Amniotic stem cell (primary cell): ENCODE measurements at regions not wholly inside any gene's neighbourhood (a gene's known extent, or its start where the extent isn't known, plus 50 kb on each side); places are given as distances from the start of the nearest gene placed in this dataset.

ENCODE experiments used
- DNase-seq: peaks from one replicate; lab custom pipeline; 2025; lab: John Stamatoyannopoulos, UW

DNA sequence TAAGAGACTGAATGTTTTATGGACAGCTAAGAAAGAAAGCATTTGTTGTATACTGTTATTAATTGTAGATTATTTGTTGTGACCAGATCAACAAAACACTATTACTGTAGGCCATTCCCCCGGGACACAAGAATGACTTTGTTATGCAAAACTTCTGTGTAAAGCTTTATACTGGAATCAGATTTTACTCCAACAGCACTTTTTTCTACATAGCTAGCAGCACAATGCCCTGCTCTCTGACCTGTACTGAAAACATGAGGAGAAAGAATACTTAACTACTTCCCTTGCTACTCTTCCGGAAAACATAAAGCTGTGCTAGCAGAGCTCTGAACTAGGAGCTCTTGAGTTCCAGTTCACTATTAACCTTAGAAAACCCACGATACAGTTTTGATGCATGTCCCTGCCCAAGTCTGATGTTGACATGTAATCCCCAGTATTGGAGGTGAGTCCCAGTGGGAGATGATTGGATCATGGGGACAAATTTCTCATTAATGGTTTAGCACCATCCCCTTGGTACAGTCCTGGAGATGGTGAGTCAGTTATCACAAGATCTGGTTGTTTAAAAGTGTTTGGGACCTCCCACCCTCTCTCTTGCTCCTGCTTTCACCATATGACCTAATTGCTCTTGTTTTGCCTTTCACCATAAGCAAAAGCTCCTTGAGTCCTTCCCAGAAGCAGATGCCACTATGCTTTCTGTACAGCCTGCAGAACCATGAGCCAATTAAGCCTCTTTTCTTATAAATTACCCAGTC is 601.1 kb upstream of the PIK3C3 start:
- no peak for DNase-seq

DNA sequence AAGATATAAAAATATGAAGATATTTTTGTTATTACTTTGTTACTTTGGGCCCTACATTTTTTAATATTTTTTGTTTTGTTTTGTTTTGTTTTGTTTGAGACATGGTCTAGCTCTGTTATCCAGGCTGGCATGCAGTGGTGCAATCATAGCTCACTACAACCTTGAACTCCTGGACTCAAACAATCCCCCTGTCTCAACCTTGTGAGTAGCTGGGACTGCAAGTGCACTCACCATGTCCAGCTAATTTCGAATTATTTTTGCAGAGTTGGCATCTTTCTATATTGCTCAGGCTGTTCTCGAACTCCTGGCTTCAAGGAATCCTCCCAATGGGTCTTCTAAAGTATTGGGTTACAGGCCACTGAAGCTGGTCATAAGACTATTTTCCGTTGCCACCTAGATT is 603.6 kb upstream of the PIK3C3 start:
- DNase-seq, result no peak

GRCh38 chr18:41347057-41347456 is 608.0 kb upstream of the PIK3C3 start:
- DNase-seq, result peak; percentile 27

GRCh38 chr18:41343808-41344207 is 611.2 kb upstream of the PIK3C3 start:
- DNase-seq, result no peak

- no peak for DNase-seq
These were observed 616.7 kb upstream of the PIK3C3 start for GRCh38 chr18:41338341-41338740.

DNA sequence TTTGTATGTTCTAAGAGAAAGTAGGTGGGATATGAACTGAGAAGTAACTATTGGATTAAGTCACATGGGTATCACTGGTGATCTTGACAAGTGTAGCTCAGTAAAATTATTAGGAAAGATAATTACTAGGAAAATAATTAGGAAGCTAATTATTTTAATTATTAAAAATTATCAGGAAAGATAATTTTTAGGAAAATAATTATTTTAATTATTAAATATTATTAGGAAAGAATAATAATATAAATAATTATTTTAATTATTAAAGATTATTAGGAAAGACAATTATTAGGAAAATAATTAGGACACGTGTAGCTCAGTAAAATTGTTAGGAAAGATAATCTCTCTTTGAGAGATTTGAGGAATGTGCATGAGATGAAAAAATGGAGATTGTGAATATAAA is 623.4 kb upstream of the PIK3C3 start:
- DNase-seq, result no peak

- no peak for DNase-seq
These were observed 628.7 kb upstream of the PIK3C3 start for GRCh38 chr18:41326311-41326710.

DNA sequence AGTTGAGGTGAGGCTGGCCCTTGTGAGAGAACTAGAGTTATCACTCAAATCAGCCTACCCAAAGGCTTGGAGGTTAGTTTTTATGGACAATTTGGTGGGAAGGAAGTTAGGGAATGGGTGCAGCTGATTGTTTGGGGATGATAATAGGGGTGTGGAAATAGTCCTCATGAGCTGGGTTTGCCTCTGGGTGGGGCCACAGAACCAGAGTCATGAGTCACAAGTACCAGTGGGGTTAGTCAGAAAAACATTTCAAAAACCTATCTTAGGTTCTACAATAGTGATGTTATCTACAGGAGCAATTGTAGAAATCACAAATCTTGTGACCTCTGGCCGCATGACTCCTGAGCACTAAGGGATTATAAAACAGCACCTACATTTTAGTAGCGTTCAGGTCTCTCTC is 630.1 kb upstream of the PIK3C3 start:
- DNase-seq, result no peak

- no peak for DNase-seq
These were observed 630.8 kb upstream of the PIK3C3 start for GRCh38 chr18:41324020-41324791.

GRCh38 chr18:41323044-41323443 is 632.0 kb upstream of the PIK3C3 start:
- DNase-seq, result no peak

GRCh38 chr18:41320100-41320499 is 634.9 kb upstream of the PIK3C3 start:
- DNase-seq, result no peak

DNA sequence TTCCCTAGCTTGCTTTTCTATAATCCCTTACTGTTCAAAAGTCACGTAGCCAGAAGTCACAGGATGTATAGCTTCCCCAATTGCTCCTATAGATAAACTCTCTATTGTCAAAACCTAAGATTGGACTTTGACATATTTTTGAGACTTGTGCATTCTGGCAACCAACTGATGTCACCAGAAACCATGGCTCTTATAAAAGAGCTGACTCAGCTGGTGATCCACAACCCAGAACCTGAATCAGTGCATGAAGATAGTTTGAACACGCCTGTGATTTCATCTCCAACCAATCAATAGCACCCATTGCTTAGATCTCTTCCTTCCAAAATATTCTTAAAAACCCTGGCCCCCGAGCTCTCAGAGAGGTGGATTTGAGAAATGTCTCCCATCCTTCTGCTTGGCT is 639.9 kb upstream of the PIK3C3 start:
- no peak for DNase-seq

GRCh38 chr18:41311571-41312547 is 643.2 kb upstream of the PIK3C3 start:
- DNase-seq, result no peak

DNA sequence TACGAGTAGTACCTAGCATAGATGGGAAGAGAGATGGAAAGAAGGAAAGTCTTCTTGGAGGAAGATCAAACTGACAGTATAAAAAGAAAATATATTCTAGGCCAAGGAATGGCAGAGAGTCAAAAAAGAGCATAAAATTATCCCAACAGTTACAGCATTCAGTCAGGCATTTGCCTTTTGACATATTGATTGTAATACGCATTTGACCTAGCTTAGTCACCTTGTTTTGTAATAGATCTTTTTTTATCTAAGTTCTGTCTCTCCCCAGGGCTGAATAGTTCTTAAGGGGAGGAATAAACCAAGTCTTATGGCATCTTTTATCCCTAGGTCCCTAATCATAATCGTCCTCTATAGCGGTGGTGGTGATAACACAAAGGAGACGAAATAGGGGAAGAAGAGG is 657.3 kb upstream of the PIK3C3 start:
- no peak for DNase-seq

DNA sequence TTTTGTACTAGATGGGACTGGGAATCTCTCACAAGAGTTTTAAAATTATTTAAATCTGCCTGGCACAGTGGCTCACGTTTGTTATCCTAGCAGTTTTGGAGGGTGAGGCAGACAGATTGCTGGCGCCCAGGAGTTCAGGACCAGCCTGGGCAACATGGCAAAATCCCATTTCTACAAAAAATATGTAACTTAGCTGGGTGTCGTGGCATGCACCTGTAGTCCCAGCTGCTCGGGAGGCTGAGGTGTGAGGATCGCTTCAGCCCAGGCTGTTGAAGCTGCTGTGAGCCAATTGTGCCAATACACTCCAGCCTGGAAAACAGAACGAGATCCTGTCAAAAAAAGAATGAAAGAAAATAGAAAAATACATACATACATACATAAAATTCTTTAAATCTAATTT is 685.7 kb upstream of the PIK3C3 start:
- DNase-seq, result no peak

- no peak for DNase-seq
These were observed 686.8 kb upstream of the PIK3C3 start for GRCh38 chr18:41268271-41268670.

DNA sequence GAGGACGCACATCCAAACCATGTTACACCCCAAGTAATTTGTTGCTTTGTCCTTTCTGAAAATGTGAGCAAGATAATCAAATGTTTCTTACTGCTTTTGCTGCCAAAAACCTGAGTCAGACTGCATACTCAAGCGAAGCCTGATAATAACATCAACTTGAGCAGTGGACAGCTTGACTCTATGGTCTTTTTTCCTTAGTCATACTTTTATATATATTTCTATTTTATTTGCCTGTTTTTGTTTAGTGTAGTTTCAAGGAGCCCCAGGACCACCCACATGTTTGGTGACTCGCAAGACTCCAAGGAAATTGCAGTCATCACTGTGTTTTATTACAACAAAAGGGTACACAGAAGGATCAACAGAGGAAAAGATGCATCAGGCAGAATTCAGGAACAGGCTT is 688.4 kb upstream of the PIK3C3 start:
- DNase-seq, result no peak

GRCh38 chr18:41266204-41266603 is 688.8 kb upstream of the PIK3C3 start:
- no peak for DNase-seq

DNA sequence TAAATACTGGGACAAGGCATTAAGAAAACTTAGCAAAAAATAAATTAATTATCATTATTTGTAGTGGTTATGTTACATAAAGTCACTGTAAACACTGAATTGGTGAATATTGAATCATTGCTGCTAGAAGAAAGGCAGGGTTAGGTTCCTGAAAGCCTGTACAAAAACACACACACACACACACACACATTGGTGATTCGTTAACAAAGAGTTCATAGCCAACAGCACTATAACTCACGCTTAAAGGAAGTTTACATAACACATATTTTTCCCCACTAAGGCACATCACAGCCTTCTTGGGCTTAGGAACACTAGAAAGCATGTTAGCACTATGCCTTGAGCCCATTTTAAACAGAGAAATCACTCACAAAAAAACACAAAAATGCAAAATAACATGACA is 690.0 kb upstream of the PIK3C3 start:
- no peak for DNase-seq

DNA sequence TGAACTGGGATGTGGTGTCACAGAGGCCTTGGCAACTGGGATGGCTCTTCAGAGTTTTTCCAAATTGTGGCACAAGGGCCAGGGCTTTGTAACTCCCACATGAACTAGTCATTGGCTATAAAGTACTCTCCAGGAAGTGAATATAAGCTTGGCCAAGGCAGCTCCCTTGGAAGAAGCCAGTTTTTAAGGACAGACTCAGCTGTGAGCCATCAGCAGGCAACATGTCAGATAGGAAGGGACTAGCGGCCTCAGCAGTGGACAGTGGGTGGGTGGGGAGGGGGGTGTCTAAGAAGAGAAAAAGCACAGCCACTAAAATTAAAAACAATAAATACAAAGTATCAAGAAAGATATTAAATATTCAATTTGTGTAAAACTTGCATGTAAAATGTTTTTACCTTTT is 691.1 kb upstream of the PIK3C3 start:
- no peak for DNase-seq

GRCh38 chr18:41262688-41263087 is 692.3 kb upstream of the PIK3C3 start:
- DNase-seq, result no peak

DNA sequence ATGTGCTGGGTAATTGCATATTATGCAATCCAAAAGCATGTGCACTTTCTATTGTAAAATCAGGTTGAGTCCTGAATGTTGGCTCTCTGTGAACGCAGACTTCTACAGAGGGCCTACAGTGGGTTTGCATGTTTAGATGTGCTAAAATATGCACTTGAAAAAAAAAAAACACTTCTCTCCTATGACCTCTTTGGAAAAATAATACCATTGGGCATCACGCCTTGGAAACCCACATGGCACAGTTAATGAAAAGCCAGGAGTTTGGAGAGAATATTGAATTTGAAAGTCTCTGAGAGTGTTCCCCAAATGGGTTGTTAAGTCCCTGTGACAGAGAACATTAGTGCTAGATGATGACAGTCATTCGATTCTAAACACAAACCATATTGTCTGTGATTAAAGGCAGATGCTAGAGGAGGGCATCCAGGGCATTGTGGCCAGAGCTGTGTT is 710.4 kb upstream of the PIK3C3 start:
- DNase-seq, result no peak
